Ishikawa (cell line): ENCODE measurements at regions not wholly inside any gene's neighbourhood (a gene's known extent, or its start where the extent isn't known, plus 50 kb on each side); places are given as distances from the start of the nearest gene placed in this dataset.

Experiments
- CEBPB ChIP-seq: IDR thresholded peaks from 2 replicates; pipeline ENCODE4 v1.6.1; 2012
- CREB1 ChIP-seq: IDR thresholded peaks from 2 replicates; pipeline ENCODE4 v1.6.1; 2012; ENCODE audit warnings: low read depth
- EGR1 ChIP-seq: IDR thresholded peaks from 2 replicates; pipeline ENCODE4 v1.6.1; 2012
- EP300 ChIP-seq: IDR thresholded peaks from 2 replicates; pipeline ENCODE4 v1.6.1; 2012; ENCODE audit warnings: borderline replicate concordance
- FOXM1 ChIP-seq: IDR thresholded peaks from 2 replicates; pipeline ENCODE4 v1.6.1; 2012; ENCODE audit warnings: low read depth, borderline replicate concordance
- MAX ChIP-seq: IDR thresholded peaks from 2 replicates; pipeline ENCODE4 v1.6.1; 2012
- NFIC ChIP-seq: IDR thresholded peaks from 2 replicates; pipeline ENCODE4 v1.6.1; 2012
- RAD21 ChIP-seq: IDR thresholded peaks from 2 replicates; pipeline ENCODE4 v1.6.1; 2012; ENCODE audit warnings: low read depth
- TAF1 ChIP-seq: IDR thresholded peaks from 2 replicates; pipeline ENCODE4 v1.6.1; 2012; ENCODE audit warnings: low read depth, mild to moderate bottlenecking
- TCF12 ChIP-seq: IDR thresholded peaks from 2 replicates; pipeline ENCODE4 v1.6.1; 2012; ENCODE audit warnings: low read depth
- TEAD4 ChIP-seq: IDR thresholded peaks from 2 replicates; pipeline ENCODE4 v1.6.1; 2012
- YY1 ChIP-seq: IDR thresholded peaks from 2 replicates; pipeline ENCODE4 v1.6.1; 2012; ENCODE audit warnings: low read depth
- TF ChIP-seq, protein P1 (sequence below): IDR thresholded peaks from 2 replicates; pipeline ENCODE4 v1.6.1; 2012; ENCODE audit warnings: low read depth, mild to moderate bottlenecking

DNA sequence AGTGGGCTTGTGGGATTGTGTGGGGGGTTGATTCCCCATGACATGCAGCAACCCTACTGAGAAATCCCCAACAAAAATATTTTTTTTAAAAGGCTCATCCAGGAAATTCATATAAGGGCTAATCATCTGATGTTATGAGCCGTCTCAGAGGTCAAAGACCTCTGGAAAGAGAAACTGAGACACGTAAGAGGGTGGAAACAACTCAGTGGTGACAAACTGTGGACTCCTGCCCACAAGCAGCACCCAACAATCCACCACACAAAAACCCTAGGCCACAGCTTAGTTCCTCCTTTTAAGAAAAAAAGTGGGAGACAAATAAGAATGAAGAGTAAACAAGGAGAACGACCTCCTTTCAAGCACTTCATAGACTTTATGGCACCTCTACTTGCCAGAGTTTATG is 1096.1 kb upstream of the NRXN1 start:
- TF ChIP-seq FOXM1 (no peak), RAD21 (no peak), TCF12 (no peak), CEBPB (no peak), EP300 (no peak), YY1 (no peak), EGR1 (no peak), CREB1 (no peak), TAF1 (no peak), TEAD4 (no peak), MAX (no peak), NFIC (no peak)
- TF ChIP-seq, protein P1, sequence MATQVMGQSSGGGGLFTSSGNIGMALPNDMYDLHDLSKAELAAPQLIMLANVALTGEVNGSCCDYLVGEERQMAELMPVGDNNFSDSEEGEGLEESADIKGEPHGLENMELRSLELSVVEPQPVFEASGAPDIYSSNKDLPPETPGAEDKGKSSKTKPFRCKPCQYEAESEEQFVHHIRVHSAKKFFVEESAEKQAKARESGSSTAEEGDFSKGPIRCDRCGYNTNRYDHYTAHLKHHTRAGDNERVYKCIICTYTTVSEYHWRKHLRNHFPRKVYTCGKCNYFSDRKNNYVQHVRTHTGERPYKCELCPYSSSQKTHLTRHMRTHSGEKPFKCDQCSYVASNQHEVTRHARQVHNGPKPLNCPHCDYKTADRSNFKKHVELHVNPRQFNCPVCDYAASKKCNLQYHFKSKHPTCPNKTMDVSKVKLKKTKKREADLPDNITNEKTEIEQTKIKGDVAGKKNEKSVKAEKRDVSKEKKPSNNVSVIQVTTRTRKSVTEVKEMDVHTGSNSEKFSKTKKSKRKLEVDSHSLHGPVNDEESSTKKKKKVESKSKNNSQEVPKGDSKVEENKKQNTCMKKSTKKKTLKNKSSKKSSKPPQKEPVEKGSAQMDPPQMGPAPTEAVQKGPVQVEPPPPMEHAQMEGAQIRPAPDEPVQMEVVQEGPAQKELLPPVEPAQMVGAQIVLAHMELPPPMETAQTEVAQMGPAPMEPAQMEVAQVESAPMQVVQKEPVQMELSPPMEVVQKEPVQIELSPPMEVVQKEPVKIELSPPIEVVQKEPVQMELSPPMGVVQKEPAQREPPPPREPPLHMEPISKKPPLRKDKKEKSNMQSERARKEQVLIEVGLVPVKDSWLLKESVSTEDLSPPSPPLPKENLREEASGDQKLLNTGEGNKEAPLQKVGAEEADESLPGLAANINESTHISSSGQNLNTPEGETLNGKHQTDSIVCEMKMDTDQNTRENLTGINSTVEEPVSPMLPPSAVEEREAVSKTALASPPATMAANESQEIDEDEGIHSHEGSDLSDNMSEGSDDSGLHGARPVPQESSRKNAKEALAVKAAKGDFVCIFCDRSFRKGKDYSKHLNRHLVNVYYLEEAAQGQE, result no peak
